Parathyroid adenoma (tissue), 2 donors: ENCODE measurements at regions not wholly inside any gene's neighbourhood (a gene's known extent, or its start where the extent isn't known, plus 50 kb on each side); places are given as distances from the start of the nearest gene placed in this dataset.

Experiments
- H2AFZ ChIP-seq: fragments of 300-600 bp; sonication (generic); one replicate; pipeline ENCODE4 v1.7.0; 2017; ENCODE audit warnings: antibody characterized with exemption, mild to moderate bottlenecking
- H3K27ac ChIP-seq: fragments of 300-600 bp; sonication (generic); one replicate; pipeline ENCODE4 v1.7.0; 2017
- H3K27me3 ChIP-seq: fragments of 300-600 bp; sonication (generic); one replicate; pipeline ENCODE4 v1.7.0; 2017; ENCODE audit warnings: low read length; ENCODE audit not compliant: control insufficient read depth, insufficient read depth
- H3K36me3 ChIP-seq: fragments of 300-600 bp; sonication (generic); one replicate; pipeline ENCODE4 v1.7.0; 2017; ENCODE audit warnings: low read length; ENCODE audit not compliant: control insufficient read depth, insufficient read depth
- H3K4me1 ChIP-seq: fragments of 300-600 bp; sonication (generic); one replicate; pipeline ENCODE4 v1.7.0; 2017; ENCODE audit warnings: control low read depth
- H3K4me2 ChIP-seq: fragments of 300-600 bp; sonication (generic); one replicate; pipeline ENCODE4 v1.7.0; 2017; ENCODE audit warnings: low read length
- H3K4me3 ChIP-seq: fragments of 300-600 bp; sonication (generic); one replicate; pipeline ENCODE4 v1.7.0; 2017; ENCODE audit warnings: low read depth, low read length
- H3K79me2 ChIP-seq: fragments of 300-600 bp; sonication (generic); one replicate; pipeline ENCODE4 v1.7.0; 2017; ENCODE audit warnings: control low read depth
- H3K9ac ChIP-seq: fragments of 300-600 bp; sonication (generic); one replicate; pipeline ENCODE4 v1.7.0; 2017; ENCODE audit warnings: mild to moderate bottlenecking
- H3K9me3 ChIP-seq: fragments of 300-600 bp; sonication (generic); one replicate; pipeline ENCODE4 v1.7.0; 2017; ENCODE audit warnings: low read length; ENCODE audit not compliant: control insufficient read depth
- CTCF ChIP-seq: fragments of 300-600 bp; sonication (generic); IDR thresholded peaks from one replicate; pipeline ENCODE4 v1.7.0; 2017; ENCODE audit warnings: antibody characterized with exemption, mild to moderate bottlenecking
- donor health status: primary hyperparathyroidism.

- H3K4me3 ChIP-seq, result no peak overlapping the region
- no peaks in the 10 kb centered on the region for H3K4me1 ChIP-seq
- peak overlapping the region; percentile 22 for H2AFZ ChIP-seq
- H3K9ac ChIP-seq, result no peak overlapping the region
- peak overlapping the region; percentile 19 for H3K4me2 ChIP-seq
- H3K79me2 ChIP-seq, result no peaks in the 10 kb centered on the region
- no peaks in the 10 kb centered on the region for H3K27me3 ChIP-seq
- peak; percentile 14 for TF ChIP-seq CTCF
- H3K27ac ChIP-seq, result no peak overlapping the region
- H3K36me3 ChIP-seq, result no peaks in the 10 kb centered on the region
- H3K9me3 ChIP-seq, result no peaks in the 10 kb centered on the region
Observed at GRCh38 chr2:191571163-191571769, 106.7 kb upstream of the NABP1 start.

- Histone ChIP-seq H3K9ac (no peak overlapping the region), H3K9me3 (no peaks in the 10 kb centered on the region), H3K27me3 (no peaks in the 10 kb centered on the region), H3K4me3 (no peak overlapping the region), H2AFZ (no peak overlapping the region), H3K79me2 (no peaks in the 10 kb centered on the region), H3K36me3 (no peaks in the 10 kb centered on the region), H3K27ac (no peak overlapping the region), H3K4me2 (no peak overlapping the region), H3K4me1 (no peaks in the 10 kb centered on the region)
- TF ChIP-seq CTCF, result no peak
Observed at GRCh38 chr2:191572319-191572718, 105.6 kb upstream of the NABP1 start.

- Histone ChIP-seq H2AFZ (no peak overlapping the region), H3K36me3 (no peaks in the 10 kb centered on the region), H3K27ac (no peak overlapping the region), H3K4me2 (no peak overlapping the region), H3K4me3 (no peak overlapping the region), H3K9ac (no peak overlapping the region), H3K79me2 (no peaks in the 10 kb centered on the region), H3K27me3 (no peaks in the 10 kb centered on the region), H3K9me3 (no peaks in the 10 kb centered on the region), H3K4me1 (no peaks in the 10 kb centered on the region)
- no peak for TF ChIP-seq CTCF
Observed at GRCh38 chr2:191573216-191573615, 104.7 kb upstream of the NABP1 start.

- Histone ChIP-seq H3K9ac (no peak overlapping the region), H3K9me3 (no peaks in the 10 kb centered on the region), H3K36me3 (no peaks in the 10 kb centered on the region), H3K27me3 (no peaks in the 10 kb centered on the region), H3K79me2 (no peaks in the 10 kb centered on the region), H2AFZ (no peak overlapping the region), H3K27ac (no peak overlapping the region), H3K4me3 (no peak overlapping the region), H3K4me1 (no peaks in the 10 kb centered on the region), H3K4me2 (no peak overlapping the region)
- TF ChIP-seq CTCF, result no peak
Observed at GRCh38 chr2:191574232-191574631, 103.7 kb upstream of the NABP1 start.

GRCh38 chr2:191577605-191578004, 100.3 kb upstream of the NABP1 start:
- no peaks in the 10 kb centered on the region for H3K4me1 ChIP-seq
- no peak overlapping the region for H3K9ac ChIP-seq
- H3K79me2 ChIP-seq, result no peaks in the 10 kb centered on the region
- no peak for TF ChIP-seq CTCF
- no peak overlapping the region for H2AFZ ChIP-seq
- H3K4me2 ChIP-seq, result no peak overlapping the region
- no peaks in the 10 kb centered on the region for H3K9me3 ChIP-seq
- no peaks in the 10 kb centered on the region for H3K36me3 ChIP-seq
- no peak overlapping the region for H3K27ac ChIP-seq
- H3K27me3 ChIP-seq, result no peaks in the 10 kb centered on the region
- no peak overlapping the region for H3K4me3 ChIP-seq
